Effector memory CD8-positive, alpha-beta T cell (primary cell): ENCODE measurements at regions not wholly inside any gene's neighbourhood (a gene's known extent, or its start where the extent isn't known, plus 50 kb on each side); places are given as distances from the start of the nearest gene placed in this dataset.
"Not testable (repeated sequence)": the region's sequence is repeated elsewhere in the genome, so short reads cannot be mapped to it uniquely, and the experiment has no call there.

Experiments
- ATAC-seq: fragments of 150-1000 bp; cut with Tn5 transposase; replicated peaks from 2 replicates; pipeline ENCODE4 v1.10.0; 2021; ENCODE audit warnings: mild to moderate bottlenecking, moderate library complexity
- DNase-seq, 3 experiments: peaks; one replicate each; pipeline ENCODE4 v3.0.0; 2021
- H3K27ac Mint-ChIP-seq, 2 donors: one replicate each; pipeline ENCODE4 v1.8.0; 2022; ENCODE audit warnings: mild to moderate bottlenecking in 2 of 2, mixed read lengths in 2 of 2, moderate library complexity in 2 of 2
- H3K27me3 Mint-ChIP-seq, 2 donors: one replicate each; pipeline ENCODE4 v1.8.0; 2022; ENCODE audit warnings: mixed read lengths in 2 of 2
- H3K36me3 Mint-ChIP-seq: one replicate; pipeline ENCODE4 v1.8.0; 2022; ENCODE audit warnings: mild to moderate bottlenecking, moderate library complexity, mixed read lengths; ENCODE audit not compliant: insufficient read depth
- H3K4me1 Mint-ChIP-seq, 2 donors: one replicate each; pipeline ENCODE4 v1.8.0; 2022; ENCODE audit warnings: low read depth in 2 of 2, mixed read lengths in 2 of 2
- H3K4me3 Mint-ChIP-seq, 2 donors: one replicate each; pipeline ENCODE4 v1.8.0; 2022; ENCODE audit warnings: mild to moderate bottlenecking in 2 of 2, mixed read lengths in 2 of 2, moderate library complexity in 2 of 2
- H3K9me3 Mint-ChIP-seq, 2 donors: one replicate each; pipeline ENCODE4 v1.8.0; 2022; ENCODE audit warnings: mixed read lengths in 2 of 2

DNA sequence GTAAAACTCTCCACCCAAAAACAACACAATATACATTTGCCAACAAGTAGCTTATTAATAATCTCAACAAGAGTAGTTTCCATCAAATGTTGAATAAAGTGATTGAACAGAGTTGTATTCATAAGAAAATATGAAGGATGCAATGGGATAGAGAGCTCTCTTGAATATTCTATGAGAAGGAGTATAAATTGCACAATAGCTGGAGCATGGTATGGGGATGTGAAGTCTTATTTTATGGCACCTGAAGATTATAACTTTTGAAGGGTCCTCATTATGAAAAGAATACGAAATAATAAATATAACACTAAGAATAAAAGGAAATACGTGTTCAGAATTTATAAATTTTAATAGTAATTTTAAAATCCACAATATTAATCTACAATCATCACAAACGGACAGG is 1415.1 kb downstream of the KCNT2 start:
- Mint-ChIP-seq H3K4me1 (peaks cover 6 to 10% of the 10 kb centered on the region in 2 donors), H3K27me3 (no peaks in the 10 kb centered on the region), H3K27ac (no peak overlapping the region), H3K9me3 (peaks cover 0 to 3% of the 10 kb centered on the region in 2 donors), H3K4me3 (no peak overlapping the region), H3K36me3 (no peaks in the 10 kb centered on the region)
- ATAC-seq = no peak
- DNase-seq = no peak

DNA sequence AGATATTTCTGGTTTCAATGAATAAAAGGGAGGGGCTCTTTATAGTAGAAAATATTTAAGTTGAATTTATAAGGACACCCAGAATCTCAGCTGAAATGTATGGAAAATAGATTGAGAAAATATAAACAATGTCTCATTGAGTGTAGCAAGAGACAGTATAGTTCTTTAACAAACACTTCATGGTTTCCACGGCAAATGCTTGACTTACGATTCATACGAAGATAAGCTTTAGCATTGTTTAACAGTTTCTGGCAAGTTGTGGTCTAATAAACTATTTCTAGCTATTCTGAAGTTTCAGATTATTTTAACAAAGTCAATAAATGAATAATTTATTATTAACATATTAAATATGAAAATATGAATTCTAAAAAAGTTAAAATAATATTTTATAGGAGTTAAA is 1419.4 kb downstream of the KCNT2 start:
- DNase-seq (no peak), ATAC-seq (no peak)
- H3K36me3 Mint-ChIP-seq = no peaks in the 10 kb centered on the region
- H3K27ac Mint-ChIP-seq = no peak overlapping the region
- no peaks in the 10 kb centered on the region for H3K27me3 Mint-ChIP-seq
- no peaks in the 10 kb centered on the region for H3K4me1 Mint-ChIP-seq
- no peak overlapping the region for H3K4me3 Mint-ChIP-seq
- peaks cover 0 to 3% of the 10 kb centered on the region in 2 donors for H3K9me3 Mint-ChIP-seq

DNA sequence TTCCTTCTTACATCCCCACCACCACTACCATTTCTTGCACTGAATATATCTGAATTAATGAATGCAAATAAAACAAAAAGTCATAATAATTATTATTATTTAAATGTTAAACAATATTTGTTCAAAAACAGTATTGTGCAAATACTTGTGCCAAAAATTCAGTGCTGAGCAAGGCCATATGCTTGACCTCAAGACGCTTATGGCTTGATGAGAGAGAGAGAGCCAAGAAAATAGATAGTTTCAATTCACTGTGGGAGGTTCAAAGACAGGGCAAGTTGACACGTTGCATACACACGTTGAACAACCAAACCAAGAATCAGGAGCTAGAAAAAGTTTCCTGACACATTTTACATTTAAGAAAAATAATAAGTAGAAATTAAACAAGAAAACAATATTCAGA is 1421.7 kb downstream of the KCNT2 start:
- DNase-seq (no peak), ATAC-seq (no peak)
- Mint-ChIP-seq H3K9me3 (peaks cover 0 to 3% of the 10 kb centered on the region in 2 donors), H3K4me1 (no peaks in the 10 kb centered on the region), H3K27me3 (no peaks in the 10 kb centered on the region), H3K36me3 (no peaks in the 10 kb centered on the region), H3K27ac (no peak overlapping the region), H3K4me3 (no peak overlapping the region)

DNA sequence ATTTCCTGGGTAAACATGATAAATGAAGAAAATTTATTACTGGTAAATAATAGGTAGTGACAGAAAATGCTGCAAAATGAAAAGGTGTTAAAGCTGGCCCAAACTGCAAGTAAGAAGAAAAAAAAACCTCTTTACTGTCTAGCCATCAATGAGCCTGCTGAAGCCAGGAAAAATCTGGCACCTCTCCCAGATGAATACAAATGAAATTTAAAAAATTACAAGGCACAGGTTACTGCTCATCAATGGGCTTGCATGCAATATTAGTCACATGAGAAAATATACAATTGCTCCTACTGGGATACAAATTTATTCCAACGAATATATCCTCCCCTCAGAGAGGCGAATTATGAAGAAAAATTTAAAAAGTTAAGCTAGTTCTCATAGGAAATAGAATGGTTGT is 1422.5 kb downstream of the KCNT2 start:
- no peak for DNase-seq
- Mint-ChIP-seq H3K36me3 (no peaks in the 10 kb centered on the region), H3K4me1 (no peaks in the 10 kb centered on the region), H3K27ac (no peak overlapping the region), H3K4me3 (no peak overlapping the region), H3K9me3 (peaks cover 0 to 4% of the 10 kb centered on the region in 2 donors), H3K27me3 (no peaks in the 10 kb centered on the region)
- ATAC-seq = no peak

DNA sequence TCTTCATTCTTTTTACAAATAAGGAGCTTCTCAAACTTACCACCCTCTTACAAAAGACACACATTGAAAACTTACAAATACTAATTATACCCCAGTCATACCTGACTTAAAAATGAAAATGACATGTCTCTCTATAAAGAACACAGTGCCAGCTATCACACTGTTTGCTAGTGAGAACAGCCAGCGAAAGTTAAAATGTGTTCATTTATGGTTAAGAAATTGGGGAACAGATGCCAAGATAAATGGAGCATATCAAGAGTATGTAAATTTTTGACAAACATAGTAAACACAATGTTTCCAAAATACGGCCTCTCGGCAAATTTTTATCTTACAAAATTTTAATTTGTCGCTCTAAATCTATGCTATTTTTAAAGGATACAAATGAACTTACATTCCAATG is 1422.9 kb downstream of the KCNT2 start:
- Mint-ChIP-seq H3K4me1 (no peaks in the 10 kb centered on the region), H3K27me3 (no peaks in the 10 kb centered on the region), H3K9me3 (peaks cover 0 to 4% of the 10 kb centered on the region in 2 donors), H3K4me3 (no peak overlapping the region), H3K27ac (no peak overlapping the region), H3K36me3 (no peaks in the 10 kb centered on the region)
- no peak for DNase-seq
- ATAC-seq = no peak

DNA sequence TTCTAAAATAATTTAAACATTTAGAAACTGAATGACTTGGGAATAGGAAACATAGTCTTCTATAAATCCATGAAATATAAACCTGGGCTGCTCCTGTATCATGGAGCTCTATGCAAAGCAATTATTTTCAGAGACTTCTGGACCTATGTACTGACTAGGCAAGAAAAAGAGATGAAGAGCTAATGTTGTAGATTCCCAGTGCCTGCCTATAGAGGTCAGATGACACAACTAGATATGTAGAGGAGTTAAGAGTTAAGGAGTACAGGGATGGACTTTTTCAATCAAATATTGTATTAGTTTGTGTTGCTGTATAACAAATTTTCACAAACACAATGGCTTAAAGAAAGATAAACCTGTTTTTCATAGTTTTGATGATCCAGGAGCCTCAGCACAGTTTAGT is 1434.5 kb downstream of the KCNT2 start:
- H3K27ac Mint-ChIP-seq = no peak overlapping the region
- no peak overlapping the region for H3K4me3 Mint-ChIP-seq
- no peak for ATAC-seq

DNA sequence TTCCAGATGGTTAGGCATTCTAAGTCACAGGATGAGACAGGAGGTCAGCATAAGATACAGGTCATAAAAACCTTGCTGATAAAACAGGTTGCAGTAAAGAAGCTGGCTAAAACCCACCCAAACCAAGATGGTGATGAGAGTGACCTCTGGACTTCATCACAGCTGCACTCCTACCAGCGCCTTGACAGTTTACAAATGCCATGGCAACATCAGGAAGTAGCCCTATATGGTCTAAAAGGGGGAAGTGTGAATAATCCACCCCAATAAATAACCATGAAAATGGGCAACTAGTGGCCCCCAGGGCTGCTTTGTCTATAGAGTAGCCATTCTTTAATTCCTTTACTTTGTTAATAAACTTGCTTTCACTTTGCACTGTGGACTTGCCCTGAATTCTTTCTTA is 1448.4 kb downstream of the KCNT2 start:
- H3K36me3 Mint-ChIP-seq, H3K27ac Mint-ChIP-seq, ATAC-seq, H3K4me3 Mint-ChIP-seq, DNase-seq, H3K27me3 Mint-ChIP-seq, H3K4me1 Mint-ChIP-seq, H3K9me3 Mint-ChIP-seq: not testable (repeated sequence)

More for the DNA sequence above, 1434.5 kb downstream of the KCNT2 start:
- H3K36me3 Mint-ChIP-seq = no peaks in the 10 kb centered on the region
- H3K9me3 Mint-ChIP-seq = peaks cover 0 to 2% of the 10 kb centered on the region in 2 donors
- no peaks in the 10 kb centered on the region for H3K4me1 Mint-ChIP-seq
- H3K27me3 Mint-ChIP-seq = no peaks in the 10 kb centered on the region
- no peak for DNase-seq

DNA sequence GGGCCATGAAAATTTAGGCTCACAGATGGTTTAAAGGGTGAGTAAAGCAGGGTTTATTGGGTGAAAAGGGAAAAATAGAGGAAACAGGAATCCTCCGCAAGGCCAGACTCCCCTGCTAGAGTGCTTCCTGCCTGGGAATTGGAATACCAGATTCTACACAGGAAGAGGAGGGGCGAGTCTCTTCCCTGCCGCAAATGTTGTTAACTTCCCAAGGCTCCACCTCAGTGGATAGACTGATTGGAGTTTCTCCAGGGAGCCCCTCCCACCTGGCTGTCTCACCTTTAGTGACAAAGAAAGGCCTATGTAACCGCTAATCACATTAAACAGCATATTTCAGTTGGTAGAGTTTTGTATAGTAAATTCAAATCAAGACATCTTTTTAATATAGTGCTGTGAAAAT is 1450.1 kb downstream of the KCNT2 start:
- no peak for ATAC-seq
- H3K36me3 Mint-ChIP-seq = no peaks in the 10 kb centered on the region
- H3K27ac Mint-ChIP-seq = no peak overlapping the region
- H3K9me3 Mint-ChIP-seq = no peaks in the 10 kb centered on the region
- no peak for DNase-seq
- no peaks in the 10 kb centered on the region for H3K4me1 Mint-ChIP-seq
- H3K4me3 Mint-ChIP-seq = no peak overlapping the region
- no peaks in the 10 kb centered on the region for H3K27me3 Mint-ChIP-seq

DNA sequence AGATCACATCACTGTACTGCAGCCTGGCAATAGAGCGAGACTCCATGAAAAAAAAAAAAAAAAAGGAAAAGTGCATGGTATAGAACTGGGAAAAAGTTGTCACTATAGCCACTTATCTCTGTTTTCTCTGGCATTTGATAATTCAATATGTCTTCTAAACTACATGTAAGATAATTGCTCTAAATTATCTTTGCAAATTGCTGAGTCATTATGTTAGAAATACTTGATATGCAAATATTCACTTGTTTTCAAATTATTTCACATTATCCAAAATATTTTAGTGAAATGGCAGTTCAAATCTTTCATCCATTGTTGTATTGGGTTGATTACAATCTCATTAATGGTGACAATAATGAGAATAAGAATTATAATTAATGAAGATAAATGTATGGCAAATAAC is 1455.1 kb downstream of the KCNT2 start:
- no peaks in the 10 kb centered on the region for H3K4me1 Mint-ChIP-seq
- H3K4me3 Mint-ChIP-seq = no peak overlapping the region
- no peaks in the 10 kb centered on the region for H3K36me3 Mint-ChIP-seq
- peaks cover 0 to 4% of the 10 kb centered on the region in 2 donors for H3K9me3 Mint-ChIP-seq
- no peak overlapping the region for H3K27ac Mint-ChIP-seq
- DNase-seq = no peak
- ATAC-seq = no peak
- no peaks in the 10 kb centered on the region for H3K27me3 Mint-ChIP-seq

DNA sequence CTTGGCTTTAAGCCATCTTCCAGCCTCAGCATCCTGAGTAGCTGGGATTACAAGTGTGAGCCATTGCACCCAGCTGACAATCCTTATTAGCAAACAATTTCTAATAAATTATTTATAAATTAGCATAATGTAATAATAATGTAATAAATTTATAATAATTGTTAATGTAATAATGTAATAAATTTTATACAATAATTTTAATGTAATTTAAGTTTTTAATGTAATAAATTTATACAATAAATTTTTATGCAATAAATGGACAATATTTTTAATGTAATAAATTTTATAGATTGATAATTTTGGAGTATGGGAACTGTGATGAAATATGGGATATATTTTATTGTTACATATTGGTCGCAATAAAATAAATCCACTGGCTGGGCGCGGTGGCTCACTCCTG is 1457.5 kb downstream of the KCNT2 start:
- Mint-ChIP-seq H3K36me3 (no peaks in the 10 kb centered on the region), H3K4me1 (no peaks in the 10 kb centered on the region), H3K4me3 (no peak overlapping the region), H3K9me3 (peaks cover 0 to 4% of the 10 kb centered on the region in 2 donors), H3K27ac (no peak overlapping the region), H3K27me3 (no peaks in the 10 kb centered on the region)
- ATAC-seq (no peak), DNase-seq (no peak)

DNA sequence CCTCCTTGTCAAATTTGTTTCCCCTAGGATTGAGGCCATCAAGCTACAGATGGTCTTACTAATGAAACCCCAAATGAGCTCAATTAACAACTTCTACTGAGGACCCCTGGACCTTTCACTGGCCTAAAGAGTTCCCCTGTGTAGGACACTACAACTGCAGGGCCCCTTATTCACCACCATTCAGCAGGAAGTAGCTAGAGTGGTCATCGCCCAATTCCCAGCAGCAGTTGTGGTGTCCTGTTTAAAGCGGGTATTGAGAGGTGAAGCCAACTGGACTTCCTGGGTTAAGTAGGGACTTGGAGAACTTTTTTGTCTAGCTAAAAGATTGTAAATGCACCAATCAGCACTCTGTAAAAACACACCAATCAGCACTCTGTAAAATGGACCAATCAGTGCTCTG is 1466.9 kb downstream of the KCNT2 start:
- ATAC-seq = no peak
- Mint-ChIP-seq H3K9me3 (peaks cover 4 to 7% of the 10 kb centered on the region in 2 donors), H3K27me3 (no peaks in the 10 kb centered on the region), H3K27ac (no peak overlapping the region), H3K4me3 (no peak overlapping the region), H3K4me1 (no peaks in the 10 kb centered on the region), H3K36me3 (no peaks in the 10 kb centered on the region)
- no peak for DNase-seq

DNA sequence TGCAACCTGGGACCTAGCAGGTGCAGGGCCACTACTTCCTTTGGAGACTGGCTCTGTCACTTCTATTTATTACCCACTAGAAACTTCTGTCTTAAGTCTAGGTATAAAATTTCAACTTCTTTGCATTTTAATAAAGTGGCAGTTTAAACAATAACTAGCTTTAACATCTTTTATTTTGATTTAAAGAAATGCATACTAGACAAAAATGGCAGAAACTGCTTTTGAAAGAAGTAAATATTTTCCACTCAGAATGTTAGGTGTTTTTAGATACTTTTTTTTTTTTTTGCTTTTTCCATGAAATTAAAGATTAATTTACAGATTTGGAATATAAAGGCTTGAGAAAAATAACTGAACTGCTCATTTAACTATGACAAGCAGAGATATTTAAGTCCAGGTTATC is 1477.6 kb downstream of the KCNT2 start:
- Mint-ChIP-seq H3K36me3 (no peaks in the 10 kb centered on the region), H3K9me3 (no peaks in the 10 kb centered on the region), H3K27me3 (no peaks in the 10 kb centered on the region), H3K27ac (no peak overlapping the region), H3K4me1 (no peaks in the 10 kb centered on the region), H3K4me3 (no peak overlapping the region)
- no peak for DNase-seq
- ATAC-seq = no peak

DNA sequence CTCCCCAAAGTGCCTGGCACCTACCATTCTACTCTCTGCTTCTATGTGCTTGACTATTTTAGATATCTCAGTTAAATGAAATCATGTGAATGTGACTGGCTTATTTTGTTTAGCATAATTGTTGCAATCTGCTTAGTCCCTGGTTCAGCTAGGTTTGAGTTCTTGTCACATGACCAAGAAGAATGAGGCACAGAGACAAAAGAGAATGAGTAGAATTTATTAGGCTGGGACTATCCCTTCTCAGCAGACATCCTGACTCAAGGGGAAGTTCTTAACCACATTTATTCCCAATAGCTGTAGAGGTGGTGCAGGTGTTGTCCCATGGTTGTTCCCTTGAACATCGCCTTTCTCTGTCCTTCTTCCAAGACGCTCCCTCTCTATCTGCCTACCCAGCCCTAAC is 1485.7 kb downstream of the KCNT2 start:
- no peaks in the 10 kb centered on the region for H3K4me1 Mint-ChIP-seq
- H3K27ac Mint-ChIP-seq = no peak overlapping the region
- H3K27me3 Mint-ChIP-seq = no peaks in the 10 kb centered on the region
- no peaks in the 10 kb centered on the region for H3K9me3 Mint-ChIP-seq
- H3K36me3 Mint-ChIP-seq = no peaks in the 10 kb centered on the region
- no peak overlapping the region for H3K4me3 Mint-ChIP-seq
- no peak for DNase-seq
- ATAC-seq = no peak

DNA sequence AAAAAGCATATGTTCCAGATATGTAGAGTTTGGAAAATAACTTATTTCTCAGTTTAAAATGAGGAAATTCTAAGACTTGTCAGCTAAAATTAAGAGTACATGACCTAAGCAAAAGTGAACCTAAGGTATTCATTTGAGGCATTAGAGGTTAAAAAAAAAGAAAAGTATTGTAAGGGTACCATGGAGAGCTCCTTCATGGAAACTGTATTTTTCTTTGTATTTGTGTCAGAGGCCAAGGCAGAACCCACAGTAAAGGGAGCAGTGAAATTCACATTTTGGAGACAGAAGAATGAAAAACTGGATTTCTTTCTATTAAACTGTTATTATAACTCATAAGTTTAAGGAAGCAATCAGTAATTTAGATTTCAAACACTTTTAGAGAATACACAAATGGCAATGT is 1494.8 kb downstream of the KCNT2 start:
- Mint-ChIP-seq H3K27me3 (no peaks in the 10 kb centered on the region), H3K4me1 (no peaks in the 10 kb centered on the region), H3K36me3 (no peaks in the 10 kb centered on the region), H3K4me3 (no peak overlapping the region), H3K27ac (no peak overlapping the region), H3K9me3 (peaks cover under 1 to 3% of the 10 kb centered on the region in 2 donors)
- no peak for DNase-seq
- ATAC-seq = no peak

DNA sequence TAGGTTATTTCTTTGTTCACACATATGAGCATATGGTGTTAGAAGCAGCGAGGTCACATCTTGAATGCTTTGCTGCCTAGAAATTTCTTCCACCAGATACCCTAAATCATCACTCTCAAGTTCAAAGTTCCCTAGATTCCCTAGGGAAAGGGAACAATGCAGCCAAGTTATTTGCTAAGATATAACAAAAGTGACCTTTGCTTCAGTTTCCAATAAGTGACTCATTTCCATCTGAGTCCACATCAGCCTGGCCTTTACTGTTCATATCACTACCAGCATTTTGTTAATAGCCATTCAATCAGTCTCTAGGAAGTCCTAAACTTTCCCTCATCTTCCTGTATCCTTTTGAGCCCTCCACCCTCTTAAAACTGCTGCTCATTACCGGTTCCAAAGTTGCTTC is 1502.5 kb downstream of the KCNT2 start:
- Mint-ChIP-seq H3K9me3 (peaks cover 5 to 10% of the 10 kb centered on the region in 2 donors), H3K4me1 (no peaks in the 10 kb centered on the region), H3K27me3 (no peaks in the 10 kb centered on the region), H3K36me3 (no peaks in the 10 kb centered on the region), H3K27ac (no peak overlapping the region), H3K4me3 (no peak overlapping the region)
- no peak for DNase-seq
- no peak for ATAC-seq
